Lower leg skin (tissue), 3 donors: ENCODE measurements at regions not wholly inside any gene's neighbourhood (a gene's known extent, or its start where the extent isn't known, plus 50 kb on each side); places are given as distances from the start of the nearest gene placed in this dataset.

Experiments
- CTCF ChIP-seq, 3 donors: fragments of 450-650 bp; IDR thresholded peaks; one replicate each; pipeline ENCODE4 v1.5.1; 2016; ENCODE audit warnings: antibody characterized with exemption in 3 of 3, mild to moderate bottlenecking in 3 of 3, moderate library complexity in 2 of 3
- POLR2A ChIP-seq, 2 donors: fragments of 450-650 bp; IDR thresholded peaks; one replicate each; pipeline ENCODE4 v1.6.1; 2016 to 2017; ENCODE audit warnings: antibody characterized with exemption in 2 of 2, mild to moderate bottlenecking in 1 of 2, moderate library complexity in 1 of 2

- TF ChIP-seq CTCF (IDR thresholded peaks at IDR 0.05), result no peak
- TF ChIP-seq POLR2A (IDR thresholded peaks at IDR 0.05), result no peak
Observed at GRCh38 chr1:30316056-30316455, 407.3 kb downstream of the MATN1 start.
